ENCODE measurements at regions not wholly inside any gene's neighbourhood (a gene's known extent, or its start where the extent isn't known, plus 50 kb on each side); places are given as distances from the start of the nearest gene placed in this dataset.

DNA sequence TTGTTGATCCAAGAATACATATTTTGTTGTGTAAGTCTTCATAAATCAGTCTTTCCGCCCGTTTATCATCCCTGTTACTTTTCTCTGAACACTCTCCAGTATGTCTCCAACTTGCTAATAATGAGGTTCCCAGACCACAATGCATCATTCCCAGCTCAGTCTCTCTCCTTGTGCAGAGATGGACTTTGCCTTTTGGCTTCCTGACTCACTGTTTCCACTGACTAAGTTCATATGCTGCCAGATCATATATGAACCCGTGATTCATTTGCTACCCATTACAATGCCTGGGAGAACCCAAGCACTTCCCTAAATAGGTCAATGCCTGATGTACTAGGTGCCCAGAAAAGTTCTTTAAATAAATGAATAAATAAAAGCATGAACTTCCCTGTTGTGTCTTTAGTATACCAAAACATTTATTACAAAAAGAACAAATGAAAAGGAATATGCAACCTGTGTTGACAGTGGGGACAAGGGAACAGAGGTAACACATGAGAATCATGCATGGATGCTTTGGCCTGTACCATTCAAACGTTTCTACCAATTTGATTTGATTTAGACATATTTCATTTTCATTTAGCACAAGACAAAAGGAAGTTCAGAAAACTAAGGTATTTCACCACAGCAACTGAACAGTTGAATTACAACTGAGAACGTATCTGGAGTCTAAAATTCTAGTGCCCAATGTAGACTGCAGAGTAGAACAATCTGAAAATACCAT, 215.4 kb upstream of the HNRNPA3 start:
- H3K27ac ChIP-seq, result no peak overlapping the region
- H3K4me3 ChIP-seq, result no peak overlapping the region
- H3K27me3 ChIP-seq, result no peaks in the 10 kb centered on the region
- no peaks in the 10 kb centered on the region for H3K36me3 ChIP-seq
- no peak for DNase-seq (ENCODE audit: low spot score)
- H3K9me3 ChIP-seq, result no peaks in the 10 kb centered on the region
- TF ChIP-seq, protein P1, sequence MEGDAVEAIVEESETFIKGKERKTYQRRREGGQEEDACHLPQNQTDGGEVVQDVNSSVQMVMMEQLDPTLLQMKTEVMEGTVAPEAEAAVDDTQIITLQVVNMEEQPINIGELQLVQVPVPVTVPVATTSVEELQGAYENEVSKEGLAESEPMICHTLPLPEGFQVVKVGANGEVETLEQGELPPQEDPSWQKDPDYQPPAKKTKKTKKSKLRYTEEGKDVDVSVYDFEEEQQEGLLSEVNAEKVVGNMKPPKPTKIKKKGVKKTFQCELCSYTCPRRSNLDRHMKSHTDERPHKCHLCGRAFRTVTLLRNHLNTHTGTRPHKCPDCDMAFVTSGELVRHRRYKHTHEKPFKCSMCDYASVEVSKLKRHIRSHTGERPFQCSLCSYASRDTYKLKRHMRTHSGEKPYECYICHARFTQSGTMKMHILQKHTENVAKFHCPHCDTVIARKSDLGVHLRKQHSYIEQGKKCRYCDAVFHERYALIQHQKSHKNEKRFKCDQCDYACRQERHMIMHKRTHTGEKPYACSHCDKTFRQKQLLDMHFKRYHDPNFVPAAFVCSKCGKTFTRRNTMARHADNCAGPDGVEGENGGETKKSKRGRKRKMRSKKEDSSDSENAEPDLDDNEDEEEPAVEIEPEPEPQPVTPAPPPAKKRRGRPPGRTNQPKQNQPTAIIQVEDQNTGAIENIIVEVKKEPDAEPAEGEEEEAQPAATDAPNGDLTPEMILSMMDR (IDR thresholded peaks at IDR 0.05), result no peak
- H3K4me1 ChIP-seq, result no peaks in the 10 kb centered on the region

DNA sequence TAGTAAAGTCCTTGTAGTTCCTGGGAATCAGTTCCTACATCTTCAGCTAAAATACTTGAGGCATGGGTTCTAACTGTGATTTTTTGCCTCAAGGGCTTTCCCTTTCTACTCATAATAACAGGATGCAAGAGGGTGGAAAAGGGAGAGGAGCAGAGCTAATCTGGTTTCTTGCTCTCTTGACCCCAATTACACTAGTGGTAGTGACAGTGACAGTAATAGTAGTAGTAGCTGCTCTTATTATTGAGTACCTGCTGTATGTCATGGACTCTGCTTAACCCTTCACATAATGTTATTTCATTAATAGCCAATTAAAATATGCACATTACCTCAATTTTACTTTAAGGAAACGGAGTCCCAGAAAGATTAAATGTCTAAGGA, 214.8 kb upstream of the HNRNPA3 start:
- TF ChIP-seq, protein P1 (IDR thresholded peaks at IDR 0.05), result no peak
- Histone ChIP-seq H3K27me3 (no peaks in the 10 kb centered on the region), H3K27ac (no peak overlapping the region), H3K4me1 (no peaks in the 10 kb centered on the region), H3K9me3 (no peaks in the 10 kb centered on the region), H3K4me3 (no peak overlapping the region), H3K36me3 (no peaks in the 10 kb centered on the region)
- DNase-seq (ENCODE audit: low spot score), result no peak

DNA sequence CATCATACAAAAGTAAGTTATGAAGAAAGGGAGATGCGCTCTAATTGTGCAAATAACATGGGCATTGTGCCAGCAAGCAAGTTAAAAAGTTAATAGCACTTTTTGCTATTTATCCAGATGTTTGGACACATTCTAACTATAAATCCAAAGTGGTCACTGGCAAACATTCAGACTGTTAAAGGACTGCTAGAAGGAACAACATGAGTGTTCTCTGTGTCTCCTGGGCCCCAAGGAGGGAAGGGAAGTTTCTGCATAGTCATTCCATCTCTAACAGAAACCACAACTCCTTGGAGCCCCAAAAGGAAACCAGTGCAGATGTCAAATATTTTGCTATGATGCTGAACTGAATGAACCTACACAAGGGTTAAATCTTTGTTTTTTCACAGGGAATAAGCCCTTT, 213.3 kb upstream of the HNRNPA3 start:
- Histone ChIP-seq H3K36me3 (no peaks in the 10 kb centered on the region), H3K27me3 (no peaks in the 10 kb centered on the region), H3K9me3 (no peaks in the 10 kb centered on the region), H3K4me3 (no peak overlapping the region), H3K4me1 (no peaks in the 10 kb centered on the region), H3K27ac (no peak overlapping the region)
- DNase-seq (ENCODE audit: low spot score), result no peak
- TF ChIP-seq, protein P1 (IDR thresholded peaks at IDR 0.05), result no peak

DNA sequence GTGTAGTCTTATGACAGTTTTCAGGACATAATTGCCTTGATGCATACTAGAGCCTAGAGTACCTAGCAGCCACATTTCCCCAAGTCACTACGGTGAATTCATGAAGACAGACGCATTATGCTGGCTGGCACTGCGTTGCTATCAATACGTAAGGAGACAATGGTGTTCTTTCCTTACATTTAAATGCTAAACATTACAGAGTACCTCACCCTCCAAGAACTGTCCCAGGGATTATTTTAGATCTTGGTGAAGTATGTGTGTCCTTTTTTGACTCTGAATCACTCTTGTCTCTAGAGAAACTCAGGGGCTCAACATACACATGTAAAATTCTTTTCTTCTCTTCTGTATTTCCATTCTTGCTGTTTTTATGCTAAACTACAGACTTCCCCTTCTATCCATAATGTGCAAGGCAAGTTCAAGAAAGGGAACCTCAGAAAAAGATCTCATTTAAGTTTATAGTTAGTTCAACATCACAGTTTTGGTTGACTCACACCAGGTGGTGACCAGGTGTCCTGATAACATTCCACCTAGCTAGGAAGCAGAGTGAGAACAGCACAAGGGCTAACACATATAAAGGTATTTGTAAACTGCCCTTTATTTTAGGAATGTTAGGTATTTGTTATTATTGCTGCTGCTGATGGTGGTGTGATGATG, 212.4 kb upstream of the HNRNPA3 start:
- Histone ChIP-seq H3K27me3 (no peaks in the 10 kb centered on the region), H3K4me3 (no peak overlapping the region), H3K27ac (no peak overlapping the region), H3K9me3 (no peaks in the 10 kb centered on the region), H3K4me1 (no peaks in the 10 kb centered on the region), H3K36me3 (no peaks in the 10 kb centered on the region)
- TF ChIP-seq, protein P1 (IDR thresholded peaks at IDR 0.05), result no peak
- DNase-seq (ENCODE audit: low spot score), result no peak

DNA sequence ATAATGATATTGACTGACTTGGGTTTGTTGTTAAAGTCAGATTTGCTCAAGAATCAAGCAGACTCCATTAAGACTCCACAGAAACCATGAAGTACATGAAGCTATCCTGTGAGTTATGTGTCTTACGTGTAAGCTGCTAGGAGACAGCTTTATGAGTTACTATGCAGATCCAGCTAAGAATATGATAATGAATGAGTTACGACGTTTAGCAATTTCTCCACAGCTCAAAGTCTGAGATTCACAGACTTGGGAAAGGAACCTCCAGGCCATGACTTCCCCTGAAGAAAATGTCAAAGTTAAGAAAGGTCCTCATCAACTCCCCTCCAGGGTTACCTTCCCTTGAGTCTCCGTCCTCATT, 211.9 kb upstream of the HNRNPA3 start:
- no peak overlapping the region for H3K4me3 ChIP-seq
- H3K27ac ChIP-seq, result no peak overlapping the region
- TF ChIP-seq, protein P1 (IDR thresholded peaks at IDR 0.05), result no peak
- no peaks in the 10 kb centered on the region for H3K9me3 ChIP-seq
- H3K36me3 ChIP-seq, result no peaks in the 10 kb centered on the region
- no peaks in the 10 kb centered on the region for H3K27me3 ChIP-seq
- no peaks in the 10 kb centered on the region for H3K4me1 ChIP-seq
- DNase-seq (ENCODE audit: low spot score), result no peak

DNA sequence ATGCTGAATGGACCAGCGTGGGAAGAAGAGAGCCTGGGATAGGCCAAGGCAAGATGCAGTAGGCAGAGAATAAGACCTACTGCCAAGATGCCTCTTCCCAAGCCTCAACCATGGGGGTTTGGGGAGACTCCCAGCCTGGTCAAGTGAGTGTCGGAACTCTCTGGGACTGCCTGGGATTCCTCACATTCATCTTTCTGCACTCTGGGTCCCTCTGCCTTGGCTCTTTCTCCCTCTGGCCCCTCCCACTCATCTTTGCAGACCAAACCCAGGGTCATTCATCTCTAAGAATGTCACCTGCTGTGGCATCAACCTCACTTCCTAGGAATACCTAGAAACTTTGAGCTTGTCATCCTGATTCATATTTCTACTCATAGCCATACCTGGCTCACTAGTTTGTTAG, 211.3 kb upstream of the HNRNPA3 start:
- H3K27ac ChIP-seq, result no peak overlapping the region
- TF ChIP-seq, protein P1 (IDR thresholded peaks at IDR 0.05), result no peak
- no peaks in the 10 kb centered on the region for H3K9me3 ChIP-seq
- no peak overlapping the region for H3K4me3 ChIP-seq
- no peaks in the 10 kb centered on the region for H3K36me3 ChIP-seq
- no peaks in the 10 kb centered on the region for H3K4me1 ChIP-seq
- DNase-seq (ENCODE audit: low spot score), result no peak
- no peaks in the 10 kb centered on the region for H3K27me3 ChIP-seq
